Right hindlimb (tissue), 1 donor: ENCODE measurements at regions not wholly inside any gene's neighbourhood (a gene's known extent, or its start where the extent isn't known, plus 50 kb on each side); places are given as distances from the start of the nearest gene placed in this dataset.
A peak's percentile ranks its signal among the peaks of the same experiment; 100 is the strongest.

ENCODE experiments used
- DNase-seq: peaks from one replicate; pipeline ENCODE4 v3.0.0-alpha.2; 2018

DNA sequence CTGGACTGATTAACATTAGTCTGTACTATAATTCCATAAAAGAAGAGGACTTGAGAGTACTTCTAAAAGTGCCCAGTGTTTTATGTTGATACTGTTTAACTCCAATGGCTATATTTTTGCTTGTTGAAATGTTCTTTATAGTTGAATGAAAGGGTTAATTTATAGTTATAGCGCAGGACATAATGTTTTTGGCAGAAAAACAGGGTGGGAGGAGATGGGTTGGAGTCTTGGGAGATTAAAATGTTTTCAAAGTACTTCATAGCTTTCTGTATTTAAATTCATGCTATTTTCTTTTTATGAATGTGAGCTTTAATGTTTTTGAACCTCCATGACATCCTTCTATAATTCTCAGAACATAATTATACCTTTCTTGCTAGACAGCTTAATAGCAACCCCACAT lies 108.2 kb downstream of the CNTN3 start:
- no peak for DNase-seq

DNA sequence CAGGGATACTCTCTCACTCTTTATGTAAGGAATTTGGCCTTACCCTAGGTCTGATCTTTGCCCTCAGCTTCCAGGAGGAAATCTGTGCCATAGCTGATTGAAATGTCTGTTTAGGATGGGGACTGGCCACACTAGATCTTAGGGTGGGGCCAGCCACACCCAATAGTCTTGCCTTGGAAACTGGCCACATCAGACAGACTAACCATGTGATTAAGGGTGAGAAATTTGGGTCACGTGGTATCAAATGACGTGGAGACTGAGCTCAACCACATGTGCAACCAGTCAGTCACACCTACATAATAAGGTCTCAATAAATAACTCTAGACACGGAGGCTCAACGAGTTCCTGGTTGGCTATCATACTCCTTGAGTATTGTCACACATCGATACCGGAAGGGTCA lies 113.5 kb downstream of the CNTN3 start:
- no peak for DNase-seq

DNA sequence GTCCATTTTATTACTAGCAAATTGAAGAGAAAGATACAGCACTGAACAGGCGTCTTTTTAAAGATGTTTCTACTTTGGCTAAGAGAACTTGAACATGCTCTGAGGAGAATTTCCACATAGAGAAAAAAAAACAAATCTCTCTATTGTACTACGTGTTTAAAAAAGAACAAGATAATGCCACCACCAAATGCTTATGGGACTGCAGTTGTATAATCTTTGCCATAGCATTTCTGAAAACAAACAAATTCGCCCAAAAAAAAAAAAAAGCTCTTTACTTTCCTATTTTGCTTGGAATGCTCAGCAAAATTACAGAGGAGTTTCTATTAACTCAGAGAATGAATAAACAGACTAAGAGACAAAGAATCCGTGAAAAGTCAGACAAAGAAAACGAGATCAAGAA lies 114.2 kb downstream of the CNTN3 start:
- no peak for DNase-seq

DNA sequence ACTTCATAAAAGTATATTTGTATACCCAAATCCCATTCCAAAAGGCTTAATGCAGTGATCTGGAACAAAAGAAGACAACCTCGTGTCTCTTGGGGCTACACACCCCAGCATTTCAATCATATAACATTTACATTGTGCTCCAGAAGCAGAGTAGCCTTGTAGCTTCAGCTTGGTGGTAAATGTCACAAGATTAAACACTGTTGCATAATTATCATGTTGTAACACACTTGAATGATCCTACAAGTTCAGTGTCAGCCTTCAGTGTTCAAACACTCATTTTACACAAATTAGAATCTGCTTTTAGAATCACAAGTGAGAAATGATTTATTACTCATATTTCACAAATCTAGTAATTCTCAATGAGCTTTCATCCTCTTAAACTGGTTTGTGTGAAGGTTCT lies 122.6 kb downstream of the CNTN3 start:
- DNase-seq = no peak

DNA sequence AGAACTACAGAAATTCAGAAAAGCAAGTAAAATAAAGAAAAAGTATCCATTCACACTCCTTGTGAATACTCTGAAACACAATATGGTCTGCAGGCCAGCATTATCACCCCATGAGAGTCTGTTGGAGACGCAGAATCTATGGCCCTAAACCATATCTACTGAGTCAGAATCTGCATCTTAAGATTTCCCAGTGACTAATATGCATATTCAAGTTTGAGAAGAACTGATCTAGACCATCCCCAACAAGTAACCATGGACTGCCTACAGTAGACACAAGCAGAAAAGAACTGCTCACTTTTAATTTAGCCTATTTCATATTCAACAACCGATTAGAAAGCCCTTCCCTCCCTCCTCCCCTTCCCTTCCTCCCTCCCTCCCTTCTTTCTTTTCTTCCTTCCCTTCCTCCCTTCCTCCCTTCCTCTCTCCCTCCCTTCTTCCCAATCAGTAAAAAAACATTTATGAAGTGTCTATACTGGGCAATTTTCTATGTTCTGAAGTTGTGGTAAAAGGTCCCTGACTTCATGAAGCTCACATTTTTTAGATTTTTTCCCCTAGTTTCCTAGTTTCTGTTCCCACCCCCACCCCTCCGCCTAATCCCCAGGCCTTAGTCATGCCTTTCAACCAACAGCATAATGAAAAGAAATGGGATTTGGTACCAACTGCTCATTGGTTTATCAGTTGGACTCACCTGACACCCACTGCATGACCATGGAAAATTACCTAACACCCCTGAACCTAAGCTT lies 125.2 kb downstream of the CNTN3 start:
- no peak for DNase-seq

DNA sequence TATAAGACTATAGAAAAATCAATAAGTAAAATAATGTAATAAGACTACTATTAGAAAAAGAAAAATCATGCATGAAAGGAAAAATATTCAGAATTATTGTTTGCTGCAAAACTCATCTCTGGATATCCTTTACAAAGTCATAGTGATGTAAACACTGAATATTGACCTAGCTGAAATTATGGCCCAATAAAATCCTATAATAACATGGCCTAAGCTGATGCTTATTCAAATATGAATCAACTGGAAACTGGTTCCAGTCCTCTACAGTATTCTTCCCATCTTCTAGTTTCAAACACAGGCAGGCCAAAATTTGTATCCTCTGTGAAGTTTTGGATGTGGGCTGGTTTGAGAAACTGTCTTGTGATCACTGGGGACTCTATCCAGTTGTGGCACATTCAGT lies 134.5 kb downstream of the CNTN3 start:
- DNase-seq = no peak

DNA sequence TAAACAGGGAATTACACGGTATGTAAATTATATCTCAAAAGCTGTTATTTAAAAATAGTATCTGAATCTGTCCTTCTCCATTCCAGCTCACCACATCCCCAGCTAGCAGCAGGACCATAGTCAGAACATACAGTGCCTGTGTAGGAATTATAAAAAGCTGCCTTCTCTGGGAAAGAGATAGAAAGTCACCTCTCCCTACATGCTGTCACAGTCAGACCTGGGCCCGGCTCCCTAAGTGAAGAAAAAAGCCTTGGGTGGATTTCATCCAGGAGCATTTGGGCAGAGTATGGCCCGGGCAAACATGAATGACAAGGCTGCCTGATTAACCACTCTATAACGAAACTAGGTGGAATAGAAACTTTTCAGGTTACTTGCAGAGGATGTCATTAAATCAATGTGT lies 144.1 kb downstream of the CNTN3 start:
- DNase-seq = no peak

DNA sequence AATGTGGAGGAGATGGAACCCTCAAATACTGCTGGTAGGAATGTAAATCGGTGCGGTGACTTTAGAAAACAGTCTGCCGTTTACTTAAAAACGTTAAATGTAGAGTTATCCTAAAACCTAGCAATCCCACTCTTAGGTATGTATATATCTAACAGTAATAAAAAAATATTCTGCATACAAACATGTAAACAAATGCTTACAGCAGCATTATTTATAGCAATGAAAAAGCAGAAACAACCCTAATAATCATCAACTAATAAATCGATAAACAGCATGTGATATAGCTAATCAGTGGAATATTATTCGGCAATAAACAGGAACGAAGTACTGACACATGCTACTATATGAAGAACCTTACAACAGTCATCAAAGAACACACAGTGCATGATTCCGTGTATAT lies 144.7 kb downstream of the CNTN3 start:
- no peak for DNase-seq

DNA sequence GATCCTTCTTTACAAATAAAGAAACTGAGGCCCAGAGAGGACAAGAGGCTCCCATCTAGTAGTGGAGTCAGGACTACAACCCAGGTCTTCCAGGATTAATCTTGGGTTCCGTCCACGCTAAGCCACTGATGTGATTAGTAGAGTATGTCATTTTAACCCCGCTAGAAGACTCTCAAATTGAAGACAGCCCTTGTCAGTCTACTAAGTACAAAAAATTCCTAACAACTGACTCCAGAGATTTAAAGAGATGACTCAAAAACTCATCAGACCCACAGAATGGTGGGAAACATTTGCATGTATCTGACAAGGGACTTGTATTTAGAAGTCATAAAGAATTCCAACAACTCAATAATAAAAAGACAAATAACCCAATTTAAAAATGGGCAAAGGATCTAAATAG lies 145.3 kb downstream of the CNTN3 start:
- no peak for DNase-seq

DNA sequence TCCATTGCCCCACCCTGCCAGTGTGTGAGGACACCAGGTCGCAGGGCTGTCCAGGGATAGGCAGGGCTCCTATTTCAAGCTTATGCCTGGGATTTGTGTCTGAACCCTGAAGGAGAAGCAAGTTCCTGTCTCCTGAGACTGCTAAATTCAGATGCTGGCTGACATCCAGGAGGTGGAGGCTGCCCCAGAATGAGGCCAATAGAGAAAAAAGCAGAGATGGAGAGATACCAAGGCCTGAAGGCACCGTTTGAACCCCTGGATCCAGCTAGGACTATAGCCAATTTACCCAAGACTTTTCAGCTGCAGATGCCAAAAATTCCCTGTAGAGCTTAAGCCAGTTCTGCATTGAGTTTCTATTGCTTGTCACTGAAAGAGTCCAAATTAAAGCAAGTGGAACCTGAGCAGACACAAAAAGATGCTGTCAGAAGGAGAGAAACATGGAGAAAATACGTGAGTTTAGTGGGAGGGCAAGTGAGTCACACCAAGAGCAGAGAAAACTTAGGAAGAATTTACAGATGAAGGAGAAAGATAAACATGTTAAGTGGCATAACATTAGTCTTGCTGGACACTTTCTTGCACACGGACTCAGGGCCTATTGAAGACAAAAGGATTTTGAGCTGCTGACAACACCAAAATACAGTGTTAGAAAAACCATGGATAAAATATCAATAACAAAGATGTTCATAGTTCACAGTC lies 148.6 kb downstream of the CNTN3 start:
- peak; percentile 24 for DNase-seq

DNA sequence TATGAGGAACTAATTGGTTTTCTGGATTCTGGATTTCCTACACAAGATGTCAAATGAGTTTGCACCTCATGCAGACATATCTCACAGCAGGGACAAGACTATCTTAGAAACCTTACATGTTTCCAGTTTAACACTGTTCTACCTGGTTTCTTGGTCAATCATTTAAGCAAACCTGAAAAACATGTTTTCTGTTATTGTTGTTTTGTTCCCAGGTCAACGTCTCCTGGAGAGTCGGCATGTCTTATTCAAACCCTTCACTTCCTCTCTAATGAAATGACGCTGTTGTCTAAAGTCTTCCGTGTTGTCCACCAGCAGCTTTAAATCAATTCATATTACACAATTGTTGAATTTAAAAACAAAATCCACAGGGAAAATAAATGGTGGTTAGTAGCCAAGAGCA lies 150.9 kb downstream of the CNTN3 start:
- DNase-seq = no peak

DNA sequence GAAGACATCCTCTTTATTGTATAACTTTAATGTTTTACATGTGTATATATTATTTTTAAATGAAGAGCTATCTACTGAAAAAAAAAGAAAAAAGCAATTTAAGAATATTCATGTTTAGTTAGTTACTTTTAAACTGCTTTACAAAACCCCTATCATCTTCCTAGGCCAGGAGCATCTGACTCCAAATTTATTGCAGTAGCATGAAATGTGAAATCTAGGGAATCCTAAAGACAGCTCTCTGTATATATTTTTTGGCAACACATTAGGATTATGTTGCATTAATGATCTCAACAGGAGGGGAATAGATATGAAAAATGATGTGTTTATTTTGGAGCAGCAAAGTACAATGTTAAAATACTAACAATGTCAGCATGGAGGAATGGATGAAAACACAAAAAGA lies 158.3 kb downstream of the CNTN3 start:
- DNase-seq = no peak

DNA sequence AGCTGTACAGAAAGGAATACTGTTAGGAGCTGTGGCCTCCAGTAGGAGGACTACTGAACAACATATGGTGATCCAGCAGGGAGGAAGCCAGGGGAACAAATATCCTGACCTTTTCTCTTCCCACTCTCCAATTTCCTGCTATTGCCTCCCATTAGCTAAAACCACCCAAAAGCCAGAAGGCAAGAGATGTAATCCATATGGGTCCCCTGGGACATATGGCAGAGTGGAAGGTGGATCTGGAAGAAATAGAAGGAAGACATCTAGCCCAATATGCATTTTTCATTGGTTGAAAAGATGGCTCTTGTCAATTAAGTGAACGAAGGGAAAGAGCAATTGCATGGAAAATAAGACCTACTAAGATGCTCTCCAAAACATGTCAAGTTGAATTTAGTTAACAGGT lies 167.2 kb downstream of the CNTN3 start:
- no peak for DNase-seq

DNA sequence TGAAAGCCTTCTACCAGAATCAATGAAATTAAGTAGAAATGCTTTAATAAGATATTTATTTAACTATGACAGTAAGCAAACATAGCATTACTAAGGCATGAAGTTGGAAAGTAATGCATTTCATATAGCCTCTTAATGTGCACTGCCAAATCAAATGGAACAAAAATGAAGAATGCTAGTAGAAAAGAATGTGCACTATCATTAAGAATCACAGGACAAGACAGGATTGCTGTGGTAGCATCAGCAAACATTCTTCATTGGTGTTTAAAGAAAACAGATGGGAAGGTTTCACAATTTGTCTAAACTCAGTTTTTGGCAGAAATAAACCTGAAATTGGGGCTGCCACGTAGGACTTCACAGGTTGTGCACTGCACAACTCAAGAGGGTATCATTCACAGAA lies 168.9 kb downstream of the CNTN3 start:
- no peak for DNase-seq

DNA sequence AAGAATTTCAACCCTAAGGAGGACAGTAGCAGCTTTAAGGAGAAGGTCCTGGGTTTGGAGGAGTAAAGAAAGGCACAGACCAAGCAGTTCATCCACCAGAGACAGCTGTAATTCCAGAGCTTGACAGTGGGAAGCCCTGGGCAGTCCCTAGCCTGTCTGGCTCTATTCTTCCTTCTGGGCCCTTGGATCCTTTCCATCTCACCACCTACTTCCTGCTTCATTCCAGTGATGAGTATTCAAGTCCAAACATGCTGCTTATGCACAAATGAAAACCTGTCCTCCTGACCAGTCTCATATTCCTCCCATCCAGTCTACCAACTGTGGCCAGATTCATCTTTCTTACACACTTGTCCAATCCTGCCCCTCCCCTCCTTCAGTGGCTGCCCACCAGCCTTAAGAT lies 171.4 kb downstream of the CNTN3 start:
- no peak for DNase-seq

DNA sequence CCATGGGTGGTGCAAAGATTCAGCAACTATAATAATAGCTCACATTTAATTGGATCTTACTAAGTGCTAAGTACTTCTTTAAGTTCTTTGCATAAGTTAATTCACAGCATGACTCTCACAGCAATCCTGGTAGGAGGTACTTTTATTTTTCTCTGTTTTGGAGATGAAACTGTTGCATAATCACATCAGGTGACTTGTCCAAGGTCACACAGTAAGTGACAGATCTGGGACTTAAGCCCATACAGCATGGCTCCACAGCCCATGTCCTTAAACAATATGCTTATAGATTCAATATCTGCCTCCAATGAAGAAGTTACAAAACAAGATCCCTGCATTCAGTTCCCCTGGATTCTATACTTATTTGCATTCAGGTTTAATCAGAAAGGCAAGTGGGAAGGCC lies 171.8 kb downstream of the CNTN3 start:
- DNase-seq = no peak

DNA sequence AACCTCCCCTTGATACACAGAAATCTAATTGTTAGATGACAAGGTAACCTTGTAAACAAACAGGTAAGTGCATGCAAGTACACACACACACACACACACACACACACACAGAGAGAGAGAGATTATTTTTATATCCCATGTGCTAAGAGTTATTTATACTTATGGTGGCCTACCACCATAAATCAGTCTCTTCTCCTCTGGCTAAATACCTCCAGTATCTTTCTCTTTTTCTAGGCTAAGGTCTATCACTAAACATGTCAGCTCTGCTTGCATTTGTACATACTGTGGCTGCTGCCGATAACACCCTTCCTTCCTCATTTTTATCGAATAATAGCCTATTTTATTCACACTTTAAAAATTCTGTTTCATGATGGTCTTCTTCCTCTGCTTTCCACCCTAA lies 172.4 kb downstream of the CNTN3 start:
- no peak for DNase-seq

DNA sequence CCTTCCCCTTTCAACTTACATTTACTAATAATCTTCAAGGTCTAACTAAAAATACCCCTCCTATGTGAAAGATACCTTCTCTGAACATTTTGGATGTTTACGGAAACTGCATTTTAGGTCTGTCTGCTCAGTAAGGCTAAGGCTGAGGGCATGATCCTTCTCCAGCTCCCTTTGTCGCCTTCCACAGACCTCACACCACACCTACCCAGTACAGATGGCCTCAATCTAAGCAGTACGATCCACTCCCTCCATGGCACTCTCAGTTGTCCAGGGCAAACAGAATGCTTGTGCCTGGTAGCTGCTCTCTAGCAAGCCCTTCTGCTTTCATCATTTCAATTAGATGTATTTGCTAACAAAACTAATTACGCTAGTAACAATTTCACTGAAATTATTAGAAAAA lies 178.3 kb downstream of the CNTN3 start:
- no peak for DNase-seq

DNA sequence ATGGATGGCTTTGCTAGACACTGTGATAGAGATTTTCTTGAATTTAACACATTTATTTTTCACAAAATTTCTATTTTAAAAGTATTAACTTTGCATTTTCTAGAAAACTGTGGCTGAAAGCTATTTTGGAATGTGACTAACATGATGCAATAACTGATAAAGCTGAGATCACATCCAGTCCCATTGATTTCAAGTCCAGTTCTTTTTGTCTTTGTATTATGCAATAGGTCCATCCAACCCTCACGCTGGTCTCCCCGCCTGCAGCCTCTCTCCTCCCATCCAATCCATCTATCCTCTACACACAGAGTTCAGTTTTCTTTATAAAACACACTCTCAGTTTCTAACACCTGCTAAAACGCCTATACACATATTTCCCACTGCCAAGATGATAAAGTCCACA lies 178.8 kb downstream of the CNTN3 start:
- DNase-seq = no peak

DNA sequence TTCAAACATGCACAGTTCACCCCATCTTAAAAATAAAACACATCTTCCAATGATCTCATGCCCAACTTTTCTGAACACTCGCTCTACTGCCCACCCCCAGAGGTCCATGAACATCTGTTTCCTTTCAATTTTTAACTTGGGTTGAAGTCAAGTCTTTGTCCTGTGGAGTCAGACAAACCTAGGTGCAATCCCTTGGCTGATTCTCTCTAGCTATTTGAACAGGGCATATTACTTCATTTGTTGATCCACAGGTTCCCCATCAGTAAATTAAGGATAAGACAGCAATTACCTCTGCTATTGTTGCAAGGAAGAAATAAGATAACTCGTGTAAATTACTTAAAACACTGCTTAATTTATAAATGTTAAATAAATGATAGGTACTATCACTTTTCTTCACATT lies 180.1 kb downstream of the CNTN3 start:
- no peak for DNase-seq

DNA sequence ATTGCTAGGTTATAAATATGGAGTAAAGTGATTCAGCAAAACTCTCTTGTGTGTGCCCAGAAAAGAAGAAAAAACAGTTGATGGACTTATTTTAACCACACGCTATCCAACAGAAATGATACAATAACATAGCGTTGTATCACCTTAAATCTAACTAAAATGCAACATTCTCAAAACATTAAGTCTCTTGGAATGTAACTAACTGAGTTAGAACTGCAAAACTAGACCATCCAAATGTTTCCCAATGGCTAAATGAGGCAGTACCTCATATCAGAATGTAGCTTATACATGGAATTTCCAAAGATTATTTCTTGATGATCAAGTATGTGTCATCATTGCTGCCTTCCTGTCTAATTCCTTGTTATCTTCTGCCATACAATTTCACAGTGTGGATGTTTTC lies 187.9 kb downstream of the CNTN3 start:
- no peak for DNase-seq

DNA sequence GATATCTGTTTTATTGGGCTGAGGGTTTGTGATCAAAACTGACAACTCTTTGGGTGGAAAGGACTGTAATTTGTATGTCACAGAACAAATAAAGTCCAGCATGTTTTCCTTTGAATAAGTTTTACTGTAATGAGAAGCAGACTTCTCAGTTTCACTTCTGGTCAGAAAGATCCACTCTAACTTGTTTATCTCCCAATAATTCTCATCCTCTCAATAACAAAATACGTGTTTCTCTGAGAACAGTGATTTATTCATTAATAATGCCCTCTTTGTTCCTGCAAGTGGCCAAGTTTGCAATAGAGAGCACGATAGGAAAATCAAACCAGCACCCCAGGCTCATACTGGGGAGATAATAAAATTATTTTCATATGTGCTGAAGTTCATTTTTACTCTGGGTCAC lies 190.6 kb downstream of the CNTN3 start:
- DNase-seq = no peak

DNA sequence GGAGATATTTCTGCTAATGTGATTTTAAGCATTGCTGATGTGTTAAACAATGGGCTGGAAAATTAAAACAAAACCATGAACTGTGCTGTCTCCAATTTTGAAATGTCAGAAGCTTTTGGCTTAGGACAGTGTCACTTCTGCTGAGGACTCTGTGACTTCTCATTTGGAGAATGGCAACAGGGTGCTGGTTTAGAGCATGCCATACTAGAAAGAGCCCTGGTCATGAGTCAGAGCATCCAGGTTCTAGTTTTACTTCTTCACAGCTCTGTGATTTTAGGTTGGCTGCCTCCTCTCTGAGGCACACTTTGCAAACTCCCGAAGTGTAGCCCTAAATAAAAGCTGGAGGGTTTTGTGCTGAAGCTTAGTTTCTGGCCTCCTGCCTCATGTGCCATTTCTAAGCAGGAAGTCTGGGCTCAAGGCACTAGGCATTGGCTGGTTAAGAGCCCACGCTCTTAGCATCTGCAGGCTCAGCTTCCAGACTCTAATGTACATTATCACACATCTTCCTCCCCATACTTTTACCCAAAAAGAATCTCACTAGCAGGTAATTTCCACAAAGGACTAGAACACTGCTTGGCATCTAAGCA lies 193.8 kb downstream of the CNTN3 start:
- DNase-seq = no peak

DNA sequence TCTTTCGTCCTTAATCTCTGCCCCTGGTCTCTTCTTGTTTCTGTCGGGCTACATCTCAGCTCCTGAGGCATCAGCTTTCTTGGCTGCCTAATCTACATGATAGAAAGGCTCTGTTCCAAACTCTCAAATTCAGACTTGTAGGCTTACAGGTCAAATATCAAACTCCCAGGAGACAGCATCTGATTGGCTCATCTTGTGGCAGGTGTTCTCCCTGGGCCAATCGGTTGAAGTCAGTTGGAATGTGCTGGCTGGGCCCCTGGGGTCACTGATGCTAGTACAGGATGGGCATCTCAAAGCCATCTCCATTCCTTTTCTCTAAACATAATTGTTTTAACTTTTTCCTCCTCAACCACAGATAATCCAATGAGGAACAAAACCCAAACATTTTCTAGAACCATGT lies 198.7 kb downstream of the CNTN3 start:
- DNase-seq = no peak
